GM12878 (cell line): ENCODE measurements at regions not wholly inside any gene's neighbourhood (a gene's known extent, or its start where the extent isn't known, plus 50 kb on each side); places are given as distances from the start of the nearest gene placed in this dataset.

ENCODE experiments used
- ATAC-seq: fragments of 200-7000 bp; cut with Tn5 transposase; 3 replicates; pipeline ENCODE4 v1.9.1; 2020; ENCODE audit warnings: mild to moderate bottlenecking, moderate library complexity
- BruUV-seq: library from RNA; stranded (reverse); fragments of 400-500 nt; replicated peaks from 2 replicates; lab custom pipeline; 2021; lab: Mats Ljungman, UMichigan
- CTCF ChIA-PET: fragments of 300-600 bp; sonication (Branson Sonifier 250); formaldehyde crosslinking; extraction: SDS; loops from one replicate; lab custom pipeline; 2021; ENCODE audit warnings: inconsistent platforms; lab: Yijun Ruan, JAX
- POLR2A ChIA-PET: fragments of 350-600 bp; formaldehyde crosslinking; extraction: SDS; loops from one replicate; lab custom pipeline; 2021; ENCODE audit warnings: inconsistent platforms; lab: Charles Lee
- RAD21 ChIA-PET: fragments of 300-600 bp; sonication (Branson Sonifier 250); formaldehyde crosslinking; loops from one replicate; lab custom pipeline; 2023; ENCODE audit warnings: antibody characterized with exemption; ENCODE audit not compliant: unreplicated experiment; lab: Charles Lee
- SMC1A ChIA-PET: fragments of 300-600 bp; sonication (Branson Sonifier 250); formaldehyde crosslinking; loops from one replicate; lab custom pipeline; 2023; ENCODE audit not compliant: unreplicated experiment, uncharacterized antibody; lab: Charles Lee
- DNase-seq: peaks from one replicate; pipeline ENCODE4 v3.0.0-alpha.2; 2011; ENCODE audit warnings: low read depth, low spot score
- FAIRE-seq: peaks from 3 replicates; lab custom pipeline; 2011; peaks lifted over from hg19 to GRCh38; lab: Jason Lieb, UNC
- H2AFZ ChIP-seq: 2 replicates; pipeline ENCODE4 v1.6.0; 2011; ENCODE audit warnings: low read depth, low read length, control low read depth; ENCODE audit not compliant: control insufficient read depth
- H3K27ac ChIP-seq: 2 replicates; pipeline ENCODE4 v1.5.1; 2011; ENCODE audit warnings: control low read depth; ENCODE audit not compliant: control insufficient read depth, insufficient read depth
- H3K27me3 ChIP-seq, 2 experiments: replicated peaks in 1 of 2; 2 replicates each; pipeline versions ENCODE4 v1.6.0 to v1.6.1; 2011; ENCODE audit warnings: low read length in 1 of 2; ENCODE audit not compliant: control insufficient read depth in 2 of 2, insufficient read depth in 2 of 2
- H3K36me3 ChIP-seq, 2 experiments: 2 replicates each; pipeline ENCODE4 v1.5.1; 2011; ENCODE audit warnings: low read length in 1 of 2; ENCODE audit not compliant: control insufficient read depth in 2 of 2, insufficient read depth in 2 of 2
- H3K4me1 ChIP-seq: 2 replicates; pipeline ENCODE4 v1.6.1; 2011; ENCODE audit warnings: mild to moderate bottlenecking, low read length, moderate library complexity, mixed read lengths; ENCODE audit not compliant: control insufficient read depth, insufficient read depth
- H3K4me2 ChIP-seq: 2 replicates; pipeline ENCODE4 v1.6.0; 2011; ENCODE audit warnings: control low read depth; ENCODE audit not compliant: control insufficient read depth, insufficient read depth
- H3K4me3 ChIP-seq: fragments of 200-600 bp; sonication (generic); 2 replicates; pipeline ENCODE4 v1.5.1; 2016
- H3K79me2 ChIP-seq: 2 replicates; pipeline ENCODE4 v1.6.0; 2011; ENCODE audit warnings: low read length; ENCODE audit not compliant: control insufficient read depth, insufficient read depth
- H3K9ac ChIP-seq: 2 replicates; pipeline ENCODE4 v1.8.0; 2011; ENCODE audit warnings: low read length, control low read depth, mixed read lengths; ENCODE audit not compliant: control insufficient read depth, insufficient read depth
- H3K9me3 ChIP-seq: replicated peaks from 3 replicates; pipeline ENCODE4 v1.5.1; 2011; ENCODE audit warnings: mild to moderate bottlenecking, low read length; ENCODE audit not compliant: control insufficient read depth, insufficient read depth
- H4K20me1 ChIP-seq: 2 replicates; pipeline ENCODE4 v1.6.0; 2011; ENCODE audit not compliant: control insufficient read depth, insufficient read depth
- ATF7 ChIP-seq: fragments of 450-650 bp; IDR thresholded peaks from 2 replicates; pipeline ENCODE4 v1.6.1; 2016; ENCODE audit warnings: low read depth, mild to moderate bottlenecking
- CEBPB ChIP-seq, 2 experiments: fragments of 150-350 bp in 1 of 2; IDR thresholded peaks; 2 replicates each; pipeline ENCODE4 v1.6.1; 2012 to 2014; ENCODE audit warnings: low read depth in 2 of 2, low read length in 2 of 2, borderline replicate concordance in 1 of 2, inconsistent platforms in 1 of 2
- GABPA ChIP-seq: IDR thresholded peaks from 2 replicates; pipeline ENCODE4 v1.6.1; 2014; ENCODE audit warnings: antibody characterized with exemption, low read depth, mild to moderate bottlenecking, inconsistent platforms
- IKZF1 ChIP-seq: fragments of 450-650 bp; conservative IDR thresholded peaks from 2 replicates; pipeline ENCODE4 v1.6.1; 2017; ENCODE audit warnings: antibody characterized with exemption, mild to moderate bottlenecking
- IKZF2 ChIP-seq, 2 experiments: fragments of 450-650 bp; IDR thresholded peaks; 2 replicates each; pipeline ENCODE4 v1.6.1; 2017; ENCODE audit warnings: mild to moderate bottlenecking in 2 of 2, moderate library complexity in 2 of 2
- JUNB ChIP-seq: IDR thresholded peaks from 2 replicates; pipeline ENCODE4 v1.6.1; 2016; ENCODE audit warnings: antibody characterized with exemption, mild to moderate bottlenecking
- MAX ChIP-seq: IDR thresholded peaks from 2 replicates; pipeline ENCODE4 v1.6.1; 2012; ENCODE audit warnings: low read depth, low read length, improper control_type of control experiment
- MTA2 ChIP-seq: fragments of 450-650 bp; IDR thresholded peaks from 2 replicates; pipeline ENCODE4 v1.6.1; 2016; ENCODE audit warnings: low read depth, mild to moderate bottlenecking, moderate library complexity
- PML ChIP-seq: IDR thresholded peaks from 2 replicates; pipeline ENCODE4 v1.6.1; 2012; ENCODE audit warnings: low read length, inconsistent platforms
- POU2F2 ChIP-seq: IDR thresholded peaks from 3 replicates; pipeline ENCODE4 v1.6.1; 2011; ENCODE audit warnings: low read depth, mild to moderate bottlenecking, low read length, borderline replicate concordance
- RBBP5 ChIP-seq: fragments of 200-600 bp; sonication (generic); conservative IDR thresholded peaks from 2 replicates; pipeline ENCODE4 v1.6.1; 2016
- TCF12 ChIP-seq: IDR thresholded peaks from 2 replicates; pipeline ENCODE4 v1.6.1; 2011; ENCODE audit warnings: low read depth, mild to moderate bottlenecking, low read length
- WGBS: methylation state at CpG from one replicate; pipeline ENCODE4 v1.1.6; 2016; ENCODE audit warnings: low lambda C conversion rate; ENCODE audit not compliant: insufficient replicate concordance, insufficient coverage; ENCODE audit errors: missing lambda C conversion rate; 5-methylcytosine and 5-hydroxymethylcytosine counted together
- in situ Hi-C: fragments of 300-500 bp; cut with MboI; formaldehyde crosslinking; loops from 9 replicates; pipeline ENCODE4 v1.14.3; 2018; ENCODE audit warnings: mixed read lengths
- intact Hi-C: fragments of 100-400 bp; cut with micrococcal nuclease; formaldehyde crosslinking; loops from one replicate; pipeline ENCODE4 v1.14.2; 2022; ENCODE audit not compliant: unreplicated experiment

- in situ Hi-C loops = no loop called here
- ChIA-PET POLR2A (no interaction called here), CTCF (interaction anchor here (1.7 to 1.8 kb wide), 2 partner anchors 8 to 10 kb away, joined by 4 to 5 read pairs; no protein-coding TSS in a partner anchor)
- no peak for FAIRE-seq
- H3K36me3 ChIP-seq = no peaks in the 10 kb centered on the region
- TF ChIP-seq TCF12 (no peak), POU2F2 (no peak), MTA2 (no peak), RBBP5 (no peak), GABPA (no peak), CEBPB (IDR thresholded peaks at IDR 0.05; ENCODE audit: borderline replicate concordance in 1 of 2, low read depth in 2 of 2, low read length in 2 of 2) (no peak), MAX (no peak), PML (no peak), ATF7 (no peak), JUNB (no peak), IKZF2 (IDR thresholded peaks at IDR 0.05) (no peak), IKZF1 (no peak)
- TF ChIP-seq, all 136 proteins: peak for 0
- Histone ChIP-seq H3K4me2 (no peak overlapping the region), H4K20me1 (no peaks in the 10 kb centered on the region), H3K27me3 (no peaks in the 10 kb centered on the region), H3K79me2 (no peaks in the 10 kb centered on the region), H3K9me3 (no peaks in the 10 kb centered on the region), H3K4me3 (no peak overlapping the region), H3K4me1 (no peaks in the 10 kb centered on the region), H3K27ac (no peak overlapping the region), H3K9ac (no peak overlapping the region), H2AFZ (no peak overlapping the region)
- ChIA-PET SMC1A (no interaction called here), RAD21 (no interaction called here)
- intact Hi-C loops = no loop called here
- no TSS peak for BruUV-seq
- ATAC-seq (no peak), DNase-seq (no peak)
- 46% methylated on average over 6 of the region's 6 CpGs for WGBS
These were observed 314.6 kb downstream of the CDH26 start for GRCh38 chr20:60272790-60273189.
